GM12873 (cell line): ENCODE measurements at regions not wholly inside any gene's neighbourhood (a gene's known extent, or its start where the extent isn't known, plus 50 kb on each side); places are given as distances from the start of the nearest gene placed in this dataset.

Experiments used
- TF ChIP-seq, protein P1 (sequence below): IDR thresholded peaks from 2 replicates; pipeline ENCODE4 v1.5.1; 2012; ENCODE audit warnings: low read depth, mild to moderate bottlenecking, moderate library complexity, low read length, control low read depth; ENCODE audit not compliant: insufficient read depth; ENCODE audit errors: missing control alignments

DNA sequence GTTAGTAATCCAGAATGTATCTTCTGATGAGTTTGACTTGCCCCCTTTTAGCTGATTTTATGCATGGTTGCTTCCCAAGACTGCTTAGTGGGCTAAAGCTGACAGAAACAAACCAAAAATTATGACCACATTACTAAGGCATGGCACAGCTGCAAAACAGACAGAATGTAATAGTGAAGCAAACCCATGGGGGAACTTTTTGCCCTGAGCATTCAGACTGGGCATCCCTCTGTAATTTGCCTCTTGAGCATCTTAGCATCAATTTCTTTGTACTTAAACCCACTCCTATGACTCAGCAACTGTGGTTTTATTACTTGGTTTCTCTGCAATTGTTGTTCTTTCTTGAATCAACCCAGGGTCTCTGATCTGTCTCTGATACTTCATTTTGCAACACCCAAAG, 487.3 kb upstream of the DCC start:
- TF ChIP-seq, protein P1, sequence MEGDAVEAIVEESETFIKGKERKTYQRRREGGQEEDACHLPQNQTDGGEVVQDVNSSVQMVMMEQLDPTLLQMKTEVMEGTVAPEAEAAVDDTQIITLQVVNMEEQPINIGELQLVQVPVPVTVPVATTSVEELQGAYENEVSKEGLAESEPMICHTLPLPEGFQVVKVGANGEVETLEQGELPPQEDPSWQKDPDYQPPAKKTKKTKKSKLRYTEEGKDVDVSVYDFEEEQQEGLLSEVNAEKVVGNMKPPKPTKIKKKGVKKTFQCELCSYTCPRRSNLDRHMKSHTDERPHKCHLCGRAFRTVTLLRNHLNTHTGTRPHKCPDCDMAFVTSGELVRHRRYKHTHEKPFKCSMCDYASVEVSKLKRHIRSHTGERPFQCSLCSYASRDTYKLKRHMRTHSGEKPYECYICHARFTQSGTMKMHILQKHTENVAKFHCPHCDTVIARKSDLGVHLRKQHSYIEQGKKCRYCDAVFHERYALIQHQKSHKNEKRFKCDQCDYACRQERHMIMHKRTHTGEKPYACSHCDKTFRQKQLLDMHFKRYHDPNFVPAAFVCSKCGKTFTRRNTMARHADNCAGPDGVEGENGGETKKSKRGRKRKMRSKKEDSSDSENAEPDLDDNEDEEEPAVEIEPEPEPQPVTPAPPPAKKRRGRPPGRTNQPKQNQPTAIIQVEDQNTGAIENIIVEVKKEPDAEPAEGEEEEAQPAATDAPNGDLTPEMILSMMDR, result no peak

DNA sequence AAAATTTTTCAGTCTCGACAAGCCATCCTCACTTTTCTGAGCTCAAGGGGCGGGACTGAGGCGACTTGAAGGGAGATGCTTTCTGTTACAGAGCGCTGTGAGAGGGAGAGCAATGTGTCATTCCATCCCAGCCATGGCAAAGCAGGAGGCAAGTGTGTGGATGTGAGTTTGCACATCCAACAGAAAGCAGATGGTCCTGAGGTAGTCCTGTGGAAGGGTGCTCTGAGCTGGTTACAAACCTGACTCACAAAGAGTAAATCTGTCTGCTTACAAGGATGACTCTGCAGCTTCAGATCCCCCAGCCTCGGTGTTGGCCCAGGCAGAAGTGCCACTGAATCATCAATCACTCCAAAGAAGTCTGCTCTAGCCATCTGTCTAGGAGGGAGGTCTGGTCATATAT, 482.0 kb upstream of the DCC start:
- TF ChIP-seq, protein P1, result no peak

DNA sequence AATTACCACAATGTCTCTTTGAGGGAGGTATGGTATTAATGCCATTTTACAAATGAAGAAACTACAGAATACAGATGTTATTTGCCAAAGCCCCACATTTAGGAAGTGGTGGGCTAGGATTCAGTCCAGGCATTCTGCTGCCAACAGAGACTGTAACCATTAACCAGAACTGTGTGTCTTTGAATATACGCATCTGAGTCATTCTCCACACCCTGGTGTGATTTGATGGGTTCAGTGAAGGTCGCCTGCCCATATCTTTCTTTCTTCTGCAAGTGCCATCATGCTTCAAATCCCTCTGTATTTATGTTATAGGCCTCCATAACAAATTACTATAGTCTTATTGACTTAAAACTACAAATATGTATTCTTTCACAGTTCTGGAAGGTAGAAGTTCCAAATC, 479.0 kb upstream of the DCC start:
- TF ChIP-seq, protein P1, result no peak

GRCh38 chr18:51862051-51862715, 477.8 kb upstream of the DCC start:
- TF ChIP-seq, protein P1, result no peak

- TF ChIP-seq, protein P1, result no peak
Measured at GRCh38 chr18:51864219-51864965, 475.6 kb upstream of the DCC start.

DNA sequence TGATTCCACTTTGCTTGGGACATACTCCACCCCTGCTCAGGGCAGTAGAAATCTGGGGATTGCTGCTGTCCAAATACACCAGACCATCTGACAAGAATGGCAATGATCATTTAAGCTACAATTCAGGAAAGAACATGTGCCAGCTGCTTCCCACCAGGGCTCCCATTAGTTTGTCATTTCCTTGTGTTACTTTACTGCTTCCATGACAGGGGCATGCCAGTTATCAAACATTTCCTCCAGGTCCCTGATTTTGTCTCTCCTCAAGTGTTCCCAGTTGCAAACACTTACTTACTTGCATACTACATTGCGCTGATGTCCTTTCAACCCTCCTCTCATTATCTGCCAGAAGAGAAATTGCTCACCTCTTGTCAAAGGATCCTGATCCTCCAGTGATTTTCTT, 474.5 kb upstream of the DCC start:
- TF ChIP-seq, protein P1, result no peak

GRCh38 chr18:51867767-51868166, 472.2 kb upstream of the DCC start:
- TF ChIP-seq, protein P1, result no peak
